DND-41 (cell line): ENCODE measurements at regions not wholly inside any gene's neighbourhood (a gene's known extent, or its start where the extent isn't known, plus 50 kb on each side); places are given as distances from the start of the nearest gene placed in this dataset.

Experiments
- ATAC-seq: fragments of 200-7000 bp; cut with Tn5 transposase; 3 replicates; pipeline ENCODE4 v1.9.1; 2021; ENCODE audit warnings: low read depth; ENCODE audit not compliant: insufficient read depth
- DNase-seq: peaks from one replicate; pipeline ENCODE4 v3.0.0-alpha.2; 2020
- H2AFZ ChIP-seq: 2 replicates; pipeline ENCODE4 v1.6.0; 2012; ENCODE audit warnings: low read depth, low read length
- H3K27ac ChIP-seq: 2 replicates; pipeline ENCODE4 v1.5.1; 2012; ENCODE audit warnings: low read length, inconsistent platforms
- H3K27me3 ChIP-seq: fragments of 200-600 bp; sonication (generic); 2 replicates; pipeline ENCODE4 v1.6.0; 2012; ENCODE audit warnings: low read length, mild to moderate bottlenecking, inconsistent platforms; ENCODE audit not compliant: insufficient read depth, poor library complexity
- H3K36me3 ChIP-seq: 2 replicates; pipeline ENCODE4 v1.5.1; 2012; ENCODE audit warnings: low read length, inconsistent platforms; ENCODE audit not compliant: insufficient read depth
- H3K4me1 ChIP-seq: 2 replicates; pipeline ENCODE4 v1.5.1; 2012; ENCODE audit warnings: mild to moderate bottlenecking, low read length; ENCODE audit not compliant: insufficient read depth
- H3K4me2 ChIP-seq: 2 replicates; pipeline ENCODE4 v1.6.0; 2012; ENCODE audit warnings: mild to moderate bottlenecking, moderate library complexity, low read length, inconsistent platforms; ENCODE audit not compliant: insufficient read depth
- H3K4me3 ChIP-seq, 2 experiments: fragments of 200-600 bp in 1 of 2; shearing (Covaris generic) in 1 of 2; 2 replicates each; pipeline ENCODE4 v1.5.1; 2012 to 2016; ENCODE audit warnings: inconsistent platforms in 2 of 2, low read length in 2 of 2, mild to moderate bottlenecking in 2 of 2, low read depth in 1 of 2, moderate library complexity in 1 of 2
- H3K79me2 ChIP-seq: 2 replicates; pipeline ENCODE4 v1.6.0; 2012; ENCODE audit warnings: low read length, inconsistent platforms; ENCODE audit not compliant: insufficient read depth
- H3K9ac ChIP-seq: 2 replicates; pipeline ENCODE4 v1.6.0; 2012; ENCODE audit warnings: low read depth, mild to moderate bottlenecking, inconsistent platforms, low read length, moderate library complexity
- H3K9me3 ChIP-seq: 2 replicates; pipeline ENCODE4 v1.5.1; 2012; ENCODE audit warnings: low read length, moderate library complexity, mild to moderate bottlenecking, inconsistent platforms; ENCODE audit not compliant: insufficient read depth, severe bottlenecking
- H4K20me1 ChIP-seq: 2 replicates; pipeline ENCODE4 v1.6.0; 2012; ENCODE audit warnings: low read length; ENCODE audit not compliant: insufficient read depth
- EZH2 ChIP-seq: IDR thresholded peaks from 3 replicates; pipeline ENCODE4 v1.6.1; 2012; ENCODE audit warnings: borderline replicate concordance, low read depth, mild to moderate bottlenecking, moderate library complexity, low read length, inconsistent platforms; ENCODE audit not compliant: severe bottlenecking
- TF ChIP-seq, protein P1 (sequence below): IDR thresholded peaks from 2 replicates; pipeline ENCODE4 v1.5.1; 2012; ENCODE audit warnings: borderline replicate concordance, low read length, moderate library complexity, mild to moderate bottlenecking; ENCODE audit not compliant: poor library complexity, severe bottlenecking; ENCODE audit errors: extremely low read depth

DNA sequence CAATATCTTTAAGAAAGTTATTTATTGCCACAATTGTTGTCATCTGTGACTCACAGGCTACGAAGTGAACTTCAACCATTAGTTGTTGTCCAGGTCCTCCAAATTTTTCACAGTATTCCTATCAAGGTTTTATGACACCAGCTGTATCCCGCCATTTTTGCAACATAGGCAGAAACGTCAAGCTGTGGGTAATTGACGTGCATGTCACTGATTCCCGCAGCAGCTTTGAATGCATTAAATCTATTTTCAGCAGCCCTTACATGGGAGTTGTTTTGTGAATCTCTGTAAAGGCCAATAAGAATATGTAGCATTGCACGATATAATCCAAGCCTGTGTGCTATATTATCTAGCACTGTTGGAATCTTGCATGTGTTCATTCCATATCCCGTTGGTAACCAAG, 109.1 kb upstream of the TOPAZ1 start:
- no peaks in the 10 kb centered on the region for H4K20me1 ChIP-seq
- H3K4me3 ChIP-seq: no peak overlapping the region
- peaks cover 3% of the 10 kb centered on the region for H3K27me3 ChIP-seq
- no peak overlapping the region for H3K9ac ChIP-seq
- no peak overlapping the region for H3K27ac ChIP-seq
- no peaks in the 10 kb centered on the region for H3K36me3 ChIP-seq
- no peaks in the 10 kb centered on the region for H3K9me3 ChIP-seq
- H2AFZ ChIP-seq: no peak overlapping the region
- no peaks in the 10 kb centered on the region for H3K4me1 ChIP-seq
- no peak for DNase-seq
- H3K79me2 ChIP-seq: no peaks in the 10 kb centered on the region
- no peak for ATAC-seq
- no peak overlapping the region for H3K4me2 ChIP-seq
- TF ChIP-seq EZH2: no peak
- TF ChIP-seq, protein P1, sequence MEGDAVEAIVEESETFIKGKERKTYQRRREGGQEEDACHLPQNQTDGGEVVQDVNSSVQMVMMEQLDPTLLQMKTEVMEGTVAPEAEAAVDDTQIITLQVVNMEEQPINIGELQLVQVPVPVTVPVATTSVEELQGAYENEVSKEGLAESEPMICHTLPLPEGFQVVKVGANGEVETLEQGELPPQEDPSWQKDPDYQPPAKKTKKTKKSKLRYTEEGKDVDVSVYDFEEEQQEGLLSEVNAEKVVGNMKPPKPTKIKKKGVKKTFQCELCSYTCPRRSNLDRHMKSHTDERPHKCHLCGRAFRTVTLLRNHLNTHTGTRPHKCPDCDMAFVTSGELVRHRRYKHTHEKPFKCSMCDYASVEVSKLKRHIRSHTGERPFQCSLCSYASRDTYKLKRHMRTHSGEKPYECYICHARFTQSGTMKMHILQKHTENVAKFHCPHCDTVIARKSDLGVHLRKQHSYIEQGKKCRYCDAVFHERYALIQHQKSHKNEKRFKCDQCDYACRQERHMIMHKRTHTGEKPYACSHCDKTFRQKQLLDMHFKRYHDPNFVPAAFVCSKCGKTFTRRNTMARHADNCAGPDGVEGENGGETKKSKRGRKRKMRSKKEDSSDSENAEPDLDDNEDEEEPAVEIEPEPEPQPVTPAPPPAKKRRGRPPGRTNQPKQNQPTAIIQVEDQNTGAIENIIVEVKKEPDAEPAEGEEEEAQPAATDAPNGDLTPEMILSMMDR: no peak

DNA sequence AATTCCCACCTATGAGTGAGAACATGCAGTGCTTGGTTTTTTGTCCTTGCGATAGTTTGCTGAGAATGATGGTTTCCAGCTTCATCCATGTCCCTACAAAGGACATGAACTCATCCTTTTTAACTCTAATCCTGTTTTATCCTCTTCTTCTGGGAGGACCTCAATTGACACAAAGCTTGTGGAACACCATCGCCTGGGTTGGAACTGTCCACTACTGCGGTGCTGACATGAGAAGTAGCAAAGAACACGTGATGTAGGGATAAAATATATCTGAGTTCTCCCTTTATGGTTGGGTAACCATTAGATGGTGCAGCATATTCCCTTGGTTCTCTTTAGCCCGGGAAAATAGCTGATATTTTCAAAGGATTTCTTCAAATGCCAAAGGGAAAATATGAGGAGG, 105.3 kb upstream of the TOPAZ1 start:
- Histone ChIP-seq H2AFZ (no peak overlapping the region), H3K4me2 (no peak overlapping the region), H3K27ac (no peak overlapping the region), H3K36me3 (no peaks in the 10 kb centered on the region), H3K9me3 (no peaks in the 10 kb centered on the region), H3K4me1 (no peaks in the 10 kb centered on the region), H3K9ac (no peak overlapping the region), H4K20me1 (no peaks in the 10 kb centered on the region), H3K4me3 (no peak overlapping the region), H3K27me3 (no peaks in the 10 kb centered on the region), H3K79me2 (no peaks in the 10 kb centered on the region)
- TF ChIP-seq, protein P1: no peak
- TF ChIP-seq EZH2: no peak
- no peak for ATAC-seq
- DNase-seq: peak; percentile 23

DNA sequence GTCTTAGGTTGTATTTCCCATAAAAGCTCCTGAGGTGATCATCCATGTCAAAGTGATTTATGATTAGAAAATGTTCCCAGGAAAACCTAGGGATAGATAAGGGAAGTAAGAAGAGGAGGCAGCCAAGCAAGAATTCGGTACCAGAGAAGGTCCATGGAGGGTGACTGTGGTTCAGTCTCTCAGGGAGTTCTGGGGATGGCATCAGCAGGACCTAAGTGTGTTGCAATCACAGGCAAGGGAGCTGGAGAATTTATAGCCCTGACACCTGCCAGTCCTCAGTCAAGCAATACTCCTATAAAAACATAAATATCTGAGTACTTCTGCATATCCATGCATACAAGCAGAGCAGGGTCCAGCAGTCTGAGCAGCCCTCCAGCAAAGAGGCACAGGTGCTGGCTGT, 95.6 kb upstream of the TOPAZ1 start:
- Histone ChIP-seq H3K36me3 (no peaks in the 10 kb centered on the region), H2AFZ (no peak overlapping the region), H3K79me2 (no peaks in the 10 kb centered on the region), H3K4me3 (no peak overlapping the region), H3K9me3 (no peaks in the 10 kb centered on the region), H3K27ac (no peak overlapping the region), H3K9ac (no peak overlapping the region), H3K27me3 (no peaks in the 10 kb centered on the region), H4K20me1 (no peaks in the 10 kb centered on the region), H3K4me1 (no peaks in the 10 kb centered on the region), H3K4me2 (no peak overlapping the region)
- no peak for DNase-seq
- ATAC-seq: no peak
- TF ChIP-seq, protein P1: no peak
- no peak for TF ChIP-seq EZH2

DNA sequence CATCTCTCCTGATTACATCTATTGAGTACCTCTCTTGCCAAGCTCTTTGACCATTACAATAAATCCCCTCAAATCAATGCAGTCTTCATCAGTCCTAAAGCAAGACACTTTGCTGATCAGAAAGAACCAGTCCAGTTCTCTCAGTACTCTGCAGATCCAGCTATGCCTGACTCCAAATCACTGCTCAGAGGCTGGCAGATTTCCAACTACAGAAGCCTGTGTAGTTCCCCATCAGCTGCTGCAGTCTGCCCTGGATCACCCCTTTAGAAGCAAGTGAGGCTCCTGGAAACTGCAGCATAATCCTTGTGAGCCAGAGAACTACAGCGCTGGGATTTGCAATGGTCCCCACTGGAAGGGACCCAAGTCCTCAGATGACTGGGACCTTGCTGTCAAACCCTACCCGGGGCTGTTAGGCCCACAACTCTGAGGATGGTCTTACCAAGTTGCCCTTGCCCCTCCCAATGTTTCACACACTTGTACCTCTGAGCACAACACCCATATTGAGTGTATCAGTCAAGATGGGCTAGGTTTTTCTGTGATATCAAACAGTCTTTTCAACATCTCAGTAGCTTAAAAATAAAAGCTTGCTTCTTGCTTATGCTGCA, 81.9 kb upstream of the TOPAZ1 start:
- DNase-seq: no peak
- H3K27ac ChIP-seq: no peak overlapping the region
- H3K4me1 ChIP-seq: no peaks in the 10 kb centered on the region
- H3K27me3 ChIP-seq: peaks cover 7% of the 10 kb centered on the region
- no peaks in the 10 kb centered on the region for H4K20me1 ChIP-seq
- H3K79me2 ChIP-seq: no peaks in the 10 kb centered on the region
- H3K9me3 ChIP-seq: no peaks in the 10 kb centered on the region
- H3K4me3 ChIP-seq: no peak overlapping the region
- H3K9ac ChIP-seq: no peak overlapping the region
- no peak for ATAC-seq
- no peak overlapping the region for H2AFZ ChIP-seq
- no peaks in the 10 kb centered on the region for H3K36me3 ChIP-seq
- no peak overlapping the region for H3K4me2 ChIP-seq
- TF ChIP-seq, protein P1: no peak
- TF ChIP-seq EZH2: no peak
